A673 (cell line): ENCODE measurements at regions not wholly inside any gene's neighbourhood (a gene's known extent, or its start where the extent isn't known, plus 50 kb on each side); places are given as distances from the start of the nearest gene placed in this dataset.

Experiments
- BruUV-seq: library from RNA; stranded (reverse); fragments of 400-500 nt; replicated peaks from 2 replicates; lab custom pipeline; 2021; lab: Mats Ljungman, UMichigan
- CTCF ChIA-PET: fragments of 300-600 bp; sonication (Branson Sonifier 250); formaldehyde crosslinking; loops from one replicate; lab custom pipeline; 2022; ENCODE audit warnings: antibody characterized with exemption; lab: Charles Lee
- POLR2A ChIA-PET: fragments of 300-600 bp; sonication (Branson Sonifier 250); formaldehyde crosslinking; loops from one replicate; lab custom pipeline; 2022; ENCODE audit warnings: antibody characterized with exemption; ENCODE audit not compliant: low non-redundant PET; lab: Charles Lee
- DNase-seq: peaks from one replicate; pipeline ENCODE4 v3.0.0-alpha.2; 2015; ENCODE audit warnings: low spot score
- H3K27ac ChIP-seq: fragments of 200-600 bp; sonication (generic); 2 replicates; pipeline ENCODE4 v1.5.1; 2016; ENCODE audit warnings: mixed run types, low read depth, mild to moderate bottlenecking, mixed read lengths, antibody characterized with exemption, low read length; ENCODE audit not compliant: poor library complexity, severe bottlenecking
- H3K27me3 ChIP-seq: fragments of 200-600 bp; sonication (generic); replicated peaks from 2 replicates; pipeline ENCODE4 v1.6.1; 2017; ENCODE audit warnings: mixed run types, low read depth, mild to moderate bottlenecking, mixed read lengths, antibody characterized with exemption, low read length; ENCODE audit not compliant: insufficient read depth, poor library complexity
- H3K36me3 ChIP-seq: fragments of 200-600 bp; sonication (generic); 2 replicates; pipeline ENCODE4 v1.6.1; 2016; ENCODE audit warnings: mixed run types, mild to moderate bottlenecking, mixed read lengths, antibody characterized with exemption, low read length; ENCODE audit not compliant: insufficient read depth, poor library complexity, severe bottlenecking
- H3K4me1 ChIP-seq: fragments of 200-600 bp; sonication (generic); 2 replicates; pipeline ENCODE4 v1.6.1; 2017; ENCODE audit warnings: mixed run types, mild to moderate bottlenecking, mixed read lengths, antibody characterized with exemption, low read length; ENCODE audit not compliant: insufficient read depth, poor library complexity, severe bottlenecking
- H3K4me3 ChIP-seq: fragments of 200-600 bp; sonication (generic); 2 replicates; pipeline ENCODE4 v1.5.1; 2016; ENCODE audit warnings: low read depth, mixed run types, mild to moderate bottlenecking, mixed read lengths, low read length; ENCODE audit not compliant: poor library complexity, severe bottlenecking
- H3K9me3 ChIP-seq: fragments of 200-600 bp; sonication (generic); 2 replicates; pipeline ENCODE4 v1.6.1; 2016; ENCODE audit warnings: mixed run types, low read depth, mild to moderate bottlenecking, mixed read lengths, antibody characterized with exemption, low read length; ENCODE audit not compliant: poor library complexity, severe bottlenecking
- CTCF ChIP-seq: fragments of 300-800, 200-600 bp; sonication (generic); conservative IDR thresholded peaks from 2 replicates; pipeline ENCODE4 v1.5.1; 2017; ENCODE audit warnings: low read depth, mild to moderate bottlenecking, antibody characterized with exemption, low read length, moderate library complexity, mixed read lengths
- EZH2 ChIP-seq: fragments of 200-600 bp; sonication (generic); IDR thresholded peaks from 2 replicates; pipeline ENCODE4 v1.6.1; 2017; ENCODE audit warnings: borderline replicate concordance, low read depth, mild to moderate bottlenecking, mixed read lengths, antibody characterized with exemption, low read length; ENCODE audit not compliant: poor library complexity, severe bottlenecking
- intact Hi-C: fragments of 100-400 bp; cut with micrococcal nuclease; formaldehyde crosslinking; loops from one replicate; pipeline ENCODE4 v1.10.0; 2022; ENCODE audit not compliant: unreplicated experiment

- TF ChIP-seq CTCF (no peak), EZH2 (no peak)
- CTCF ChIA-PET: no interaction called here
- intact Hi-C loops: no loop called here
- POLR2A ChIA-PET: no interaction called here
- H3K27me3 ChIP-seq: no peaks in the 10 kb centered on the region
- no peaks in the 10 kb centered on the region for H3K36me3 ChIP-seq
- no peak for DNase-seq
- BruUV-seq: no TSS peak
- no peak overlapping the region for H3K4me3 ChIP-seq
- no peak overlapping the region for H3K27ac ChIP-seq
- H3K4me1 ChIP-seq: no peaks in the 10 kb centered on the region
- H3K9me3 ChIP-seq: no peaks in the 10 kb centered on the region
Observed at GRCh38 chr9:71218774-71219173, 97.4 kb upstream of the TRPM3 start.

GRCh38 chr9:71213633-71214032, 92.2 kb upstream of the TRPM3 start:
- intact Hi-C loops: loop anchor here (5.0 kb wide), 1 partner anchor 36 kb away; no protein-coding TSS in a partner anchor
- DNase-seq: no peak
- ChIA-PET POLR2A (no interaction called here), CTCF (no interaction called here)
- no TSS peak for BruUV-seq
- TF ChIP-seq EZH2 (no peak), CTCF (no peak)
- Histone ChIP-seq H3K4me1 (no peaks in the 10 kb centered on the region), H3K4me3 (no peak overlapping the region), H3K27me3 (no peaks in the 10 kb centered on the region), H3K27ac (no peak overlapping the region), H3K36me3 (no peaks in the 10 kb centered on the region), H3K9me3 (peaks cover 4% of the 10 kb centered on the region)

GRCh38 chr9:71210326-71210725, 88.9 kb upstream of the TRPM3 start:
- Histone ChIP-seq H3K27me3 (no peaks in the 10 kb centered on the region), H3K27ac (no peak overlapping the region), H3K4me1 (no peaks in the 10 kb centered on the region), H3K9me3 (peaks cover 4% of the 10 kb centered on the region), H3K4me3 (no peak overlapping the region), H3K36me3 (no peaks in the 10 kb centered on the region)
- ChIA-PET CTCF (no interaction called here), POLR2A (no interaction called here)
- DNase-seq: no peak
- intact Hi-C loops: loop anchor here (5.0 kb wide), 1 partner anchor 33 kb away; no protein-coding TSS in a partner anchor
- BruUV-seq: no TSS peak
- TF ChIP-seq EZH2: no peak
- TF ChIP-seq CTCF: no peak
